K562 (cell line): ENCODE measurements at regions not wholly inside any gene's neighbourhood (a gene's known extent, or its start where the extent isn't known, plus 50 kb on each side); places are given as distances from the start of the nearest gene placed in this dataset.

ENCODE experiments used
- CCAR2 ChIP-seq: fragments of 200-400 bp; formaldehyde crosslinking; IDR thresholded peaks from 2 replicates; pipeline ENCODE4 v1.6.1; 2017; ENCODE audit warnings: mild to moderate bottlenecking, low read depth, low read length
- CREM ChIP-seq: IDR thresholded peaks from 2 replicates; pipeline ENCODE4 v1.6.1; 2014; ENCODE audit warnings: antibody characterized with exemption, low read depth
- EHMT2 ChIP-seq: fragments of 450-650 bp; IDR thresholded peaks from 2 replicates; pipeline ENCODE4 v1.6.1; 2018; ENCODE audit warnings: antibody characterized with exemption
- FOXK1 ChIP-seq: sonication (generic); formaldehyde crosslinking; IDR thresholded peaks from 2 replicates; pipeline ENCODE4 v1.8.0; 2022; ENCODE audit warnings: missing genetic modification reagents, mild to moderate bottlenecking, borderline replicate concordance
- POLR2A ChIP-seq: fragments of 450-650 bp; conservative IDR thresholded peaks from 2 replicates; pipeline ENCODE4 v1.6.1; 2016
- RCOR1 ChIP-seq, 2 experiments: IDR thresholded peaks; 2 replicates each; pipeline ENCODE4 v1.6.1; 2012; ENCODE audit warnings: low read depth in 2 of 2, low read length in 2 of 2, borderline replicate concordance in 1 of 2, improper control_type of control experiment in 1 of 2
- SAFB ChIP-seq: fragments of 200-400 bp; formaldehyde crosslinking; IDR thresholded peaks from 2 replicates; pipeline ENCODE4 v1.6.1; 2017; ENCODE audit warnings: low read depth, low read length, borderline replicate concordance
- ZFP1 ChIP-seq: fragments of 450-650 bp; formaldehyde crosslinking; IDR thresholded peaks from 2 replicates; pipeline ENCODE4 v1.4.0; 2020; ENCODE audit warnings: mild to moderate bottlenecking, mixed read lengths
- ZNF644 ChIP-seq: fragments of 200-800 bp; sonication (Bioruptor generic); IDR thresholded peaks from 2 replicates; pipeline ENCODE4 v1.6.1; 2016; ENCODE audit warnings: low read depth, missing genetic modification characterization, missing compliant biosample characterization
- TF ChIP-seq, protein P1 (sequence below), 3 experiments: IDR thresholded peaks in 2 of 3; conservative IDR thresholded peaks in 1 of 3; 2 replicates each; pipeline ENCODE4 v1.5.1; 2011 to 2012; ENCODE audit warnings: low read length in 3 of 3, mild to moderate bottlenecking in 3 of 3, control low read depth in 2 of 3, improper control_type of control experiment in 1 of 3, inconsistent platforms in 1 of 3, low read depth in 1 of 3, mixed read lengths in 1 of 3, moderate library complexity in 1 of 3; ENCODE audit not compliant: insufficient read depth in 2 of 3
- TF ChIP-seq, protein P2 (sequence below): fragments of 250-450 bp; sonication (Bioruptor Pico); IDR thresholded peaks from 2 replicates; pipeline ENCODE4 v1.4.0; 2020; ENCODE audit warnings: mild to moderate bottlenecking, moderate library complexity
- TF ChIP-seq, protein P3 (sequence below): fragments of 450-650 bp; IDR thresholded peaks from 2 replicates; pipeline ENCODE4 v1.6.1; 2016

GRCh38 chr10:52946486-52946885 lies 173.9 kb upstream of the MBL2 start:
- no peak for TF ChIP-seq ZNF644 (tag)
- TF ChIP-seq POLR2A: no peak
- no peak for TF ChIP-seq ZFP1
- TF ChIP-seq EHMT2: no peak
- TF ChIP-seq CCAR2: no peak
- no peak for TF ChIP-seq FOXK1
- TF ChIP-seq, protein P1, sequence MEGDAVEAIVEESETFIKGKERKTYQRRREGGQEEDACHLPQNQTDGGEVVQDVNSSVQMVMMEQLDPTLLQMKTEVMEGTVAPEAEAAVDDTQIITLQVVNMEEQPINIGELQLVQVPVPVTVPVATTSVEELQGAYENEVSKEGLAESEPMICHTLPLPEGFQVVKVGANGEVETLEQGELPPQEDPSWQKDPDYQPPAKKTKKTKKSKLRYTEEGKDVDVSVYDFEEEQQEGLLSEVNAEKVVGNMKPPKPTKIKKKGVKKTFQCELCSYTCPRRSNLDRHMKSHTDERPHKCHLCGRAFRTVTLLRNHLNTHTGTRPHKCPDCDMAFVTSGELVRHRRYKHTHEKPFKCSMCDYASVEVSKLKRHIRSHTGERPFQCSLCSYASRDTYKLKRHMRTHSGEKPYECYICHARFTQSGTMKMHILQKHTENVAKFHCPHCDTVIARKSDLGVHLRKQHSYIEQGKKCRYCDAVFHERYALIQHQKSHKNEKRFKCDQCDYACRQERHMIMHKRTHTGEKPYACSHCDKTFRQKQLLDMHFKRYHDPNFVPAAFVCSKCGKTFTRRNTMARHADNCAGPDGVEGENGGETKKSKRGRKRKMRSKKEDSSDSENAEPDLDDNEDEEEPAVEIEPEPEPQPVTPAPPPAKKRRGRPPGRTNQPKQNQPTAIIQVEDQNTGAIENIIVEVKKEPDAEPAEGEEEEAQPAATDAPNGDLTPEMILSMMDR (IDR thresholded peaks at IDR 0.05 in 2 of 3, conservative IDR thresholded peaks at IDR 0.05 in 1 of 3; ENCODE audit: insufficient read depth in 2 of 3, low read depth in 1 of 3, low read length in 3 of 3): no peak
- TF ChIP-seq CREM: no peak
- TF ChIP-seq, protein P2, sequence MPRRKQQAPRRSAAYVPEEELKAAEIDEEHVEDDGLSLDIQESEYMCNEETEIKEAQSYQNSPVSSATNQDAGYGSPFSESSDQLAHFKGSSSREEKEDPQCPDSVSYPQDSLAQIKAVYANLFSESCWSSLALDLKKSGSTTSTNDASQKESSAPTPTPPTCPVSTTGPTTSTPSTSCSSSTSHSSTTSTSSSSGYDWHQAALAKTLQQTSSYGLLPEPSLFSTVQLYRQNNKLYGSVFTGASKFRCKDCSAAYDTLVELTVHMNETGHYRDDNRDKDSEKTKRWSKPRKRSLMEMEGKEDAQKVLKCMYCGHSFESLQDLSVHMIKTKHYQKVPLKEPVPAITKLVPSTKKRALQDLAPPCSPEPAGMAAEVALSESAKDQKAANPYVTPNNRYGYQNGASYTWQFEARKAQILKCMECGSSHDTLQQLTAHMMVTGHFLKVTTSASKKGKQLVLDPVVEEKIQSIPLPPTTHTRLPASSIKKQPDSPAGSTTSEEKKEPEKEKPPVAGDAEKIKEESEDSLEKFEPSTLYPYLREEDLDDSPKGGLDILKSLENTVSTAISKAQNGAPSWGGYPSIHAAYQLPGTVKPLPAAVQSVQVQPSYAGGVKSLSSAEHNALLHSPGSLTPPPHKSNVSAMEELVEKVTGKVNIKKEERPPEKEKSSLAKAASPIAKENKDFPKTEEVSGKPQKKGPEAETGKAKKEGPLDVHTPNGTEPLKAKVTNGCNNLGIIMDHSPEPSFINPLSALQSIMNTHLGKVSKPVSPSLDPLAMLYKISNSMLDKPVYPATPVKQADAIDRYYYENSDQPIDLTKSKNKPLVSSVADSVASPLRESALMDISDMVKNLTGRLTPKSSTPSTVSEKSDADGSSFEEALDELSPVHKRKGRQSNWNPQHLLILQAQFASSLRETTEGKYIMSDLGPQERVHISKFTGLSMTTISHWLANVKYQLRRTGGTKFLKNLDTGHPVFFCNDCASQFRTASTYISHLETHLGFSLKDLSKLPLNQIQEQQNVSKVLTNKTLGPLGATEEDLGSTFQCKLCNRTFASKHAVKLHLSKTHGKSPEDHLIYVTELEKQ (CRISPR knock-in tag): no peak
- TF ChIP-seq RCOR1 (IDR thresholded peaks at IDR 0.05; ENCODE audit: borderline replicate concordance in 1 of 2, low read depth in 2 of 2, low read length in 2 of 2): no peak
- TF ChIP-seq SAFB: no peak
- TF ChIP-seq, protein P3, sequence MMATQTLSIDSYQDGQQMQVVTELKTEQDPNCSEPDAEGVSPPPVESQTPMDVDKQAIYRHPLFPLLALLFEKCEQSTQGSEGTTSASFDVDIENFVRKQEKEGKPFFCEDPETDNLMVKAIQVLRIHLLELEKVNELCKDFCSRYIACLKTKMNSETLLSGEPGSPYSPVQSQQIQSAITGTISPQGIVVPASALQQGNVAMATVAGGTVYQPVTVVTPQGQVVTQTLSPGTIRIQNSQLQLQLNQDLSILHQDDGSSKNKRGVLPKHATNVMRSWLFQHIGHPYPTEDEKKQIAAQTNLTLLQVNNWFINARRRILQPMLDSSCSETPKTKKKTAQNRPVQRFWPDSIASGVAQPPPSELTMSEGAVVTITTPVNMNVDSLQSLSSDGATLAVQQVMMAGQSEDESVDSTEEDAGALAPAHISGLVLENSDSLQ: no peak
